ENCODE measurements at regions not wholly inside any gene's neighbourhood (a gene's known extent, or its start where the extent isn't known, plus 50 kb on each side); places are given as distances from the start of the nearest gene placed in this dataset.

- H3K27me3 Mint-ChIP-seq: no peaks in the 10 kb centered on the region
- no peaks in the 10 kb centered on the region for H3K36me3 Mint-ChIP-seq (ENCODE audit: low read depth)
- DNase-seq: no peak
- no peaks in the 10 kb centered on the region for H3K4me1 Mint-ChIP-seq
- CTCF ChIA-PET: no interaction called here
- no peak overlapping the region for H3K4me3 Mint-ChIP-seq
- H3K9me3 Mint-ChIP-seq: no peaks in the 10 kb centered on the region
- no peak overlapping the region for H3K27ac Mint-ChIP-seq
- POLR2A ChIA-PET: no interaction called here
These were observed 347.7 kb upstream of the ATP11B start for GRCh38 chr3:182445576-182445975.

DNA sequence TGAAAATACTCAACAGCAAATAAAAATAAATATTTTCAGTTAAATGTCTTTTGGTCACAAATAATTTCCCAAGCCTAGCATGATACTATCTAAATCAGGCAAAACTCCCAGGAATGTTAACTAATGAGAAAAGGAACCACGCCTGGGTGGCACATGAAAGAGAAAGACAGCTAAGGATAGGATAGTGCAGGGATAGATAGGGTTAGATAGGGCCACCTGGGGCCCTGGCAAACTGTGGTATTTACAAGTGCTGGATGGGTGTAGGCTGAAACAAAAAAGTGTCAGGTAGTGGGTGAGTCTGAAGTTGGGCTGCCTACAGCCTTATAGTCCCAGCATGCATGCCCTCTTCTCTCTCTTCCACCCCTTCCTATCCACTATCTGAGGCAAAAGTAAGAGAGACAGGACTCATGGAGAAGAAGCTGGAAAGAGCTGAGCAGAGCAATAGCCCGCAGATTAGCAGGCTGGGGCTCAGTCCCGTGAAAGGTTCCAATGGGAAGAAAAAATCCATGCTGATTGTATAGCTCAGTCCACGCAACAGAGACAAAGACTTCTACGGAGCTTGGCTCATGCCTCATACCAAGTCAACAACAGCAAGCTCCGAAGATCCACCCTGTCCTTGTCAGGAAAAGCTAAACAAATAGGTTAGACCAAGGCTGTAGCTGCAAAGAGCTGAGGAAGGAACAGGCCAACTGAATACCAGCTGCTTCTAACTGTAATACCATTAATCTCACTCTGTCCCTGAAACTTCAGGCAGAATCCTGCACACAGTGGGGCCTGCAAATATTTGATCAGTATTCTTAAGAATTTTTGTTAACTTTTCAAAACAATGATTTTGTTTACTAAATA is 342.1 kb upstream of the ATP11B start:
- Mint-ChIP-seq H3K4me3 (no peak overlapping the region), H3K27me3 (no peaks in the 10 kb centered on the region), H3K36me3 (ENCODE audit: low read depth) (no peaks in the 10 kb centered on the region), H3K9me3 (no peaks in the 10 kb centered on the region), H3K27ac (no peak overlapping the region), H3K4me1 (no peaks in the 10 kb centered on the region)
- no peak for DNase-seq
- ChIA-PET CTCF (no interaction called here), POLR2A (no interaction called here)

DNA sequence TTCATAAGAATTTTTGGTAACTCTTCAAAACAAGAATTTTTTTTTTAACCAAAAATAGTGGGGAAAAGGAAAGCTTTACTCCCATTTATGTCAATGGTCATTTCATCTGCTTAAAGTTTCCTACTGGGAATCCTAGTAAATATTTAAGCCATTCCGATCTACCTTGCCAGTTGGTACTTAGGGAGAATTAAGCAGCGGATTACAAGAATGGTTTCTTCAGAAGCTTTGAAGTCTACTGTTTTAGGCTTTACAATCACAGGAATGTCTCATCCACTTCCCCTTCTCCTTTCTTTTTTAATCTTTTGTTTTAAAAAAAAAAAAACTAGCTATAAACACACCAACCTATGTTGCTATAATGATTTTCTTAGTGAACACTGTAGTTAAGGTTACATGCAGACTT is 341.4 kb upstream of the ATP11B start:
- no peaks in the 10 kb centered on the region for H3K4me1 Mint-ChIP-seq
- POLR2A ChIA-PET: interaction anchor here (0.5 kb wide), 1 partner anchor 41 kb away, joined by 3 read pairs; no protein-coding TSS in a partner anchor
- CTCF ChIA-PET: no interaction called here
- H3K9me3 Mint-ChIP-seq: no peaks in the 10 kb centered on the region
- H3K27ac Mint-ChIP-seq: no peak overlapping the region
- no peak overlapping the region for H3K4me3 Mint-ChIP-seq
- no peak for DNase-seq
- H3K36me3 Mint-ChIP-seq (ENCODE audit: low read depth): no peaks in the 10 kb centered on the region
- no peaks in the 10 kb centered on the region for H3K27me3 Mint-ChIP-seq

DNA sequence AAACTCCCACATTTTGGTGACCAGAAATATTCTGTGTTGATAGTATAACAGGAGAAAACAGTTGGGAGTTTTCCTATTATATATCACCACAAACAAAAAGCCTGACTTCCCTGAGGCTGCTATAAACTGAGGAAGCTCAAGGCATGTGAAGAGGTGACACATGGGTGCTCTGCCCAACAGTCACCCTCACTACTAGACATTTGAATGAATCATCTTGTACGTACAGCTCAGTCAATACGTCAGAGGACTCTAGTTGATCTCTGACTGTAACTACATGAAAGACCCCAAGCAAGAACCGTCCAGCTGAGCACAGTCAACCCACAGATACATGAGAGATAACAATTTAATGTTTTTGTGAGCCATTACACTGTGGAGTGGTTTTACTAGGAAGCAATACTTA is 338.3 kb upstream of the ATP11B start:
- ChIA-PET POLR2A (no interaction called here), CTCF (no interaction called here)
- no peak for DNase-seq
- no peaks in the 10 kb centered on the region for H3K4me1 Mint-ChIP-seq
- no peaks in the 10 kb centered on the region for H3K27me3 Mint-ChIP-seq
- H3K4me3 Mint-ChIP-seq: no peak overlapping the region
- H3K9me3 Mint-ChIP-seq: no peaks in the 10 kb centered on the region
- no peak overlapping the region for H3K27ac Mint-ChIP-seq
- H3K36me3 Mint-ChIP-seq (ENCODE audit: low read depth): no peaks in the 10 kb centered on the region

DNA sequence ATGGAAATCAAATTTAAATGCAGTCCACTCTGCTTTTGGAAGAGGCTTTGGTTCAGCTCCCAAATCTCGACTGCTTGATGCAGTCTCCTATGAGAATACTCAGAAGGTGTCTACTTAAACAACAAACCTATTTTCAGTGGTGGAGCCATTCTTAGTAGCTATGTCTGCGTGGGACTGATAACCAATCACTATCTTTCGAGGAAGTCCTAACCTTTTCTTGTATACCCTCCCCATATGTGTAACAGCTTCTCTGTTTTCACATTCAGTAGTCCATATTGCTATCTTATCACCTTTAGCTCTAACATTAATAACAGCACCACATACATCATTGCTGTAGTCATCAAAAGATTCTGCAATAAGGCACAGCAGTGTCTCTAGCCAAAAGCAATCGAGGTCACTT is 333.0 kb upstream of the ATP11B start:
- Mint-ChIP-seq H3K4me3 (no peak overlapping the region), H3K9me3 (no peaks in the 10 kb centered on the region), H3K27ac (no peak overlapping the region), H3K4me1 (no peaks in the 10 kb centered on the region), H3K27me3 (no peaks in the 10 kb centered on the region), H3K36me3 (ENCODE audit: low read depth) (no peaks in the 10 kb centered on the region)
- DNase-seq: no peak
- POLR2A ChIA-PET: no interaction called here
- CTCF ChIA-PET: interaction anchor here (0.6 kb wide), 1 partner anchor 102 kb away, joined by 4 read pairs; no protein-coding TSS in a partner anchor

GRCh38 chr3:182462152-182462551 is 331.2 kb upstream of the ATP11B start:
- H3K36me3 Mint-ChIP-seq (ENCODE audit: low read depth): no peaks in the 10 kb centered on the region
- no peaks in the 10 kb centered on the region for H3K9me3 Mint-ChIP-seq
- POLR2A ChIA-PET: no interaction called here
- CTCF ChIA-PET: no interaction called here
- no peaks in the 10 kb centered on the region for H3K4me1 Mint-ChIP-seq
- H3K27ac Mint-ChIP-seq: no peak overlapping the region
- H3K4me3 Mint-ChIP-seq: no peak overlapping the region
- H3K27me3 Mint-ChIP-seq: no peaks in the 10 kb centered on the region
- DNase-seq: no peak

- DNase-seq: no peak
- no peaks in the 10 kb centered on the region for H3K36me3 Mint-ChIP-seq (ENCODE audit: low read depth)
- no peak overlapping the region for H3K4me3 Mint-ChIP-seq
- no peaks in the 10 kb centered on the region for H3K9me3 Mint-ChIP-seq
- POLR2A ChIA-PET: no interaction called here
- no peaks in the 10 kb centered on the region for H3K4me1 Mint-ChIP-seq
- CTCF ChIA-PET: no interaction called here
- H3K27ac Mint-ChIP-seq: no peak overlapping the region
- H3K27me3 Mint-ChIP-seq: no peaks in the 10 kb centered on the region
These were observed 328.7 kb upstream of the ATP11B start for GRCh38 chr3:182464513-182465145.

DNA sequence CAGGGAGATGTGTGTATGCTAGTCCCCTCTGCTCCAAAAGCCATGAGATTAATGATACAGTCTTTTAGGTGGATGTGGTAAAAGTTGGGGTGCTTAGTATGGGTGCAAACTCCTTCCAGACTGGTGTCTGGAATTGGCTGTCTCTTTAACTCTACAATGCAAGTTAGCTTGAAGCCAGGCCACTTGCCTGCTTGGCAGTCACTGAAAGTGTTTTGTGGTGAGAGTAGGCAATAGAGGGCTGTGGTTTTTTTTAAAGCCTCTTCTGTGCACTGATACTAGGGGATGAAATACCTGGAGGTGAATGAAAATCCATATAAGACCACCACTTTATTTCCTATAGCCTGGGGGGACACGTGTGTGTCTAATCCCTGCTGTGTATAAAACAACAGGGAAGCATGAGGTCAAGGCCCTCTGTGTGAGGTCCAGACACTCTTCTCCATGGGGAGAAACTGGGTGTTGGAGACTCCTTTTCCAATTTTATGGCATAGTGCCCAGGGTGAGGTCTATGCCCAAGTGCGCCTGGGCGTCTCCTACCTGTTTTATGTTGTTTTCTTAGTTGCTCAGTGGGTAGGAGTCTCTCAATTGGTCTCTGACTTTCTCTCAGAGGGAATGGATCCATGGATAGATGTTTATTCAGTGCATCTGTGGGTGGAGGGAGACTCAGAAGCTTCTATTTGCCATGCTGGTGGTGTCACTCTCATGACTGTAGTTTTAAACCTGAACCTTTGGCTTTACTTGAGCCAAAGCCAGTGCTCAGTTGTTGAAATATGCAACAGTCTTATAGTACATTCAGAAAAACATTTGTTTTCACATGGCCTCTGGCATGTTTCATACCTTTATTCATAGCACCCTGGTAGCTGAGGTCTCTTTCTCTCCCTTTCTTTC is 327.8 kb upstream of the ATP11B start:
- Mint-ChIP-seq H3K27me3 (no peaks in the 10 kb centered on the region), H3K27ac (no peak overlapping the region), H3K36me3 (ENCODE audit: low read depth) (no peaks in the 10 kb centered on the region), H3K9me3 (no peaks in the 10 kb centered on the region), H3K4me1 (no peaks in the 10 kb centered on the region), H3K4me3 (no peak overlapping the region)
- DNase-seq: no peak
- ChIA-PET POLR2A (no interaction called here), CTCF (no interaction called here)

GRCh38 chr3:182469086-182469485 is 324.2 kb upstream of the ATP11B start:
- Mint-ChIP-seq H3K9me3 (no peaks in the 10 kb centered on the region), H3K4me1 (no peaks in the 10 kb centered on the region), H3K27me3 (no peaks in the 10 kb centered on the region), H3K36me3 (ENCODE audit: low read depth) (no peaks in the 10 kb centered on the region), H3K4me3 (no peak overlapping the region), H3K27ac (no peak overlapping the region)
- DNase-seq: no peak
- POLR2A ChIA-PET: no interaction called here
- CTCF ChIA-PET: no interaction called here

DNA sequence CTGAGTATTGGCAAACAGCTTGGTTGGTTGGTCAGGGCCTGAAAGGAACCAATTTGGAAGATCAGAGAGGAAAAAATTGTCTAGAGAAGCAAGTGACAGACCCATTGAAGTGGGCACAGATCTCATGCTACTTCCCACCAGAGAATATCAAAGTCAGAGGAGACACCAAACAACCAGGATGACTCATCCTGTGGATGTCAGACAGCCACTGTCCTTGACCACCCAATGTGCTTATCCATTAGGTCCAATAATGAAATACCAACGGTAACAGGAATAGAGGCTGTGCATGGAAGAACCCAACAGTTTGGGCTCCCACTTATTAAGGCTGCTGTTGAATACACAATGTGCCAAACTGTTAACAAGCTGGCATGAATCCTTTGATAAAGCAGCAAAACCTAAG is 323.1 kb upstream of the ATP11B start:
- Mint-ChIP-seq H3K27ac (no peak overlapping the region), H3K36me3 (ENCODE audit: low read depth) (no peaks in the 10 kb centered on the region), H3K4me1 (no peaks in the 10 kb centered on the region), H3K9me3 (no peaks in the 10 kb centered on the region), H3K27me3 (no peaks in the 10 kb centered on the region), H3K4me3 (no peak overlapping the region)
- DNase-seq: no peak
- POLR2A ChIA-PET: no interaction called here
- CTCF ChIA-PET: no interaction called here

- no peak overlapping the region for H3K27ac Mint-ChIP-seq
- H3K4me3 Mint-ChIP-seq: no peak overlapping the region
- CTCF ChIA-PET: interaction anchor here (0.7 kb wide), 1 partner anchor 38 kb away, joined by 3 read pairs; no protein-coding TSS in a partner anchor
- POLR2A ChIA-PET: no interaction called here
- H3K27me3 Mint-ChIP-seq: no peaks in the 10 kb centered on the region
- H3K9me3 Mint-ChIP-seq: no peaks in the 10 kb centered on the region
- no peaks in the 10 kb centered on the region for H3K36me3 Mint-ChIP-seq (ENCODE audit: low read depth)
- H3K4me1 Mint-ChIP-seq: no peaks in the 10 kb centered on the region
- DNase-seq: no peak
These were observed 320.1 kb upstream of the ATP11B start for GRCh38 chr3:182473191-182473710.

DNA sequence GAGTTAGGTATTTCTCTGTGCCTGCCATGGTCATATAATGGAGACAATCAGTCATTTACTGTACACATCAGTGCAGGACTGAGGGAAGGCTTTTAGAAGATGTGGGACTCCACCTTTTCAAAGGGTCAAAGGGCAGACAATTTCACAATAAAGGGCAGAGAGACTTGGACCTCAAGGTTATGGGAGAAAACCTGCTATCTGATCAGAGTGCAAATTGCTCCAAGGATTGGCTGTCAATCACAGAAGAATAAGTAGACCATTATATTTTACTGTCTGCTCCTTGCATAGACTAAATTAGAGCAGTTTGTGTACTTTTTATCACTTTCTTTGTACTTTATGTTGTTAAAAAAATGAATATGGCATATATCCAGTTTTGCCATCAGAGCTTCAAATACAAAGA is 314.9 kb upstream of the ATP11B start:
- POLR2A ChIA-PET: no interaction called here
- Mint-ChIP-seq H3K4me3 (no peak overlapping the region), H3K9me3 (no peaks in the 10 kb centered on the region), H3K27me3 (no peaks in the 10 kb centered on the region), H3K27ac (no peak overlapping the region), H3K36me3 (ENCODE audit: low read depth) (no peaks in the 10 kb centered on the region), H3K4me1 (no peaks in the 10 kb centered on the region)
- CTCF ChIA-PET: no interaction called here
- DNase-seq: no peak

Measured in activated CD4-positive, alpha-beta T cell treated with anti-CD3 and anti-CD28 coated beads, Interleukin-2, amount 10 ng/mL, durations not matched to agents 7 days and 5 days (primary cell).